ENCODE measurements at regions not wholly inside any gene's neighbourhood (a gene's known extent, or its start where the extent isn't known, plus 50 kb on each side); places are given as distances from the start of the nearest gene placed in this dataset.

DNA sequence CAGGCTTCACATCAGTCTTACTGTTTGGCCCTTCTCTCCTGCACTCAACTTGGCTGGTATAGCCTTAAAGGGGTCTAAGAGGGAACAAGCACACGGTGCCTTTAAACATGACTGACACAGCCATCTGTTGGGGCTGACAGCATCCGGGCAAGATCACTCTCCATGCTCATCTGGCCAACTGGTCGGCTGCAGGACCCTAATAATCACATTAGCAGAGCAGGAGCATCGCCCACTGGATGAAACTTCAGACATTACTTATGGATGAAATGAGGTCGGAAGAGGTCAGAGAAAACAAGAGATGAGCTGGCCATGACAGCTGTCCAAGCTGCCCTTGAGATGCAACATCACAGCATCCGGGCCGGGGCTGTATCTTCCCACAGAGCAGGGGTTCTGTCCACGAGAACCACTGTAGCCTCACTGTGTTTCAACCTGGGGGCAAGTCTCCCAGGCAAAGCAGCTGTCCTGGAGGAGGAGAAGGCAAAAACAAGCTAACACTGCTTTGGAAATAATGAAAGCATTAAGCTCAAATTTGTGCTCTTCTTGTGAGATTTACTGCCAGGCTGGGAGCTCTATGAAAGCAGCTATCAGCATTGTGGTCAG is 94.4 kb upstream of the TTC29 start:
- ATAC-seq (no peak), DNase-seq (ENCODE audit: low spot score) (no peak)
- TF ChIP-seq PRRX2 (CRISPR knock-in tag; IDR thresholded peaks at IDR 0.05) (no peak), IRF2 (CRISPR knock-in tag; IDR thresholded peaks at IDR 0.05; ENCODE audit: borderline replicate concordance, low read depth) (no peak), ZNF232 (CRISPR knock-in tag; IDR thresholded peaks at IDR 0.05) (no peak), ZNF317 (CRISPR knock-in tag; IDR thresholded peaks at IDR 0.05; ENCODE audit: borderline replicate concordance, low read depth) (no peak), FOXP1 (CRISPR knock-in tag; IDR thresholded peaks at IDR 0.05; ENCODE audit: borderline replicate concordance) (no peak), ETV6 (CRISPR knock-in tag; IDR thresholded peaks at IDR 0.05) (no peak), ZNF671 (CRISPR knock-in tag; IDR thresholded peaks at IDR 0.05) (no peak), RORB (CRISPR knock-in tag; IDR thresholded peaks at IDR 0.05) (no peak), MXD4 (CRISPR knock-in tag; IDR thresholded peaks at IDR 0.05; ENCODE audit: borderline replicate concordance) (no peak), GRHL2 (CRISPR knock-in tag; IDR thresholded peaks at IDR 0.05; ENCODE audit: insufficient replicate concordance, severe bottlenecking) (no peak), GTF2I (CRISPR knock-in tag; conservative IDR thresholded peaks at IDR 0.05) (no peak)
- TF ChIP-seq, protein P1, sequence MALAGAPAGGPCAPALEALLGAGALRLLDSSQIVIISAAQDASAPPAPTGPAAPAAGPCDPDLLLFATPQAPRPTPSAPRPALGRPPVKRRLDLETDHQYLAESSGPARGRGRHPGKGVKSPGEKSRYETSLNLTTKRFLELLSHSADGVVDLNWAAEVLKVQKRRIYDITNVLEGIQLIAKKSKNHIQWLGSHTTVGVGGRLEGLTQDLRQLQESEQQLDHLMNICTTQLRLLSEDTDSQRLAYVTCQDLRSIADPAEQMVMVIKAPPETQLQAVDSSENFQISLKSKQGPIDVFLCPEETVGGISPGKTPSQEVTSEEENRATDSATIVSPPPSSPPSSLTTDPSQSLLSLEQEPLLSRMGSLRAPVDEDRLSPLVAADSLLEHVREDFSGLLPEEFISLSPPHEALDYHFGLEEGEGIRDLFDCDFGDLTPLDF (CRISPR knock-in tag; IDR thresholded peaks at IDR 0.05) = no peak
- TF ChIP-seq, protein P2, sequence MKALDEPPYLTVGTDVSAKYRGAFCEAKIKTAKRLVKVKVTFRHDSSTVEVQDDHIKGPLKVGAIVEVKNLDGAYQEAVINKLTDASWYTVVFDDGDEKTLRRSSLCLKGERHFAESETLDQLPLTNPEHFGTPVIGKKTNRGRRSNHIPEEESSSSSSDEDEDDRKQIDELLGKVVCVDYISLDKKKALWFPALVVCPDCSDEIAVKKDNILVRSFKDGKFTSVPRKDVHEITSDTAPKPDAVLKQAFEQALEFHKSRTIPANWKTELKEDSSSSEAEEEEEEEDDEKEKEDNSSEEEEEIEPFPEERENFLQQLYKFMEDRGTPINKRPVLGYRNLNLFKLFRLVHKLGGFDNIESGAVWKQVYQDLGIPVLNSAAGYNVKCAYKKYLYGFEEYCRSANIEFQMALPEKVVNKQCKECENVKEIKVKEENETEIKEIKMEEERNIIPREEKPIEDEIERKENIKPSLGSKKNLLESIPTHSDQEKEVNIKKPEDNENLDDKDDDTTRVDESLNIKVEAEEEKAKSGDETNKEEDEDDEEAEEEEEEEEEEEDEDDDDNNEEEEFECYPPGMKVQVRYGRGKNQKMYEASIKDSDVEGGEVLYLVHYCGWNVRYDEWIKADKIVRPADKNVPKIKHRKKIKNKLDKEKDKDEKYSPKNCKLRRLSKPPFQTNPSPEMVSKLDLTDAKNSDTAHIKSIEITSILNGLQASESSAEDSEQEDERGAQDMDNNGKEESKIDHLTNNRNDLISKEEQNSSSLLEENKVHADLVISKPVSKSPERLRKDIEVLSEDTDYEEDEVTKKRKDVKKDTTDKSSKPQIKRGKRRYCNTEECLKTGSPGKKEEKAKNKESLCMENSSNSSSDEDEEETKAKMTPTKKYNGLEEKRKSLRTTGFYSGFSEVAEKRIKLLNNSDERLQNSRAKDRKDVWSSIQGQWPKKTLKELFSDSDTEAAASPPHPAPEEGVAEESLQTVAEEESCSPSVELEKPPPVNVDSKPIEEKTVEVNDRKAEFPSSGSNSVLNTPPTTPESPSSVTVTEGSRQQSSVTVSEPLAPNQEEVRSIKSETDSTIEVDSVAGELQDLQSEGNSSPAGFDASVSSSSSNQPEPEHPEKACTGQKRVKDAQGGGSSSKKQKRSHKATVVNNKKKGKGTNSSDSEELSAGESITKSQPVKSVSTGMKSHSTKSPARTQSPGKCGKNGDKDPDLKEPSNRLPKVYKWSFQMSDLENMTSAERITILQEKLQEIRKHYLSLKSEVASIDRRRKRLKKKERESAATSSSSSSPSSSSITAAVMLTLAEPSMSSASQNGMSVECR (CRISPR knock-in tag; IDR thresholded peaks at IDR 0.05; ENCODE audit: borderline replicate concordance) = no peak
- TF ChIP-seq, protein P3, sequence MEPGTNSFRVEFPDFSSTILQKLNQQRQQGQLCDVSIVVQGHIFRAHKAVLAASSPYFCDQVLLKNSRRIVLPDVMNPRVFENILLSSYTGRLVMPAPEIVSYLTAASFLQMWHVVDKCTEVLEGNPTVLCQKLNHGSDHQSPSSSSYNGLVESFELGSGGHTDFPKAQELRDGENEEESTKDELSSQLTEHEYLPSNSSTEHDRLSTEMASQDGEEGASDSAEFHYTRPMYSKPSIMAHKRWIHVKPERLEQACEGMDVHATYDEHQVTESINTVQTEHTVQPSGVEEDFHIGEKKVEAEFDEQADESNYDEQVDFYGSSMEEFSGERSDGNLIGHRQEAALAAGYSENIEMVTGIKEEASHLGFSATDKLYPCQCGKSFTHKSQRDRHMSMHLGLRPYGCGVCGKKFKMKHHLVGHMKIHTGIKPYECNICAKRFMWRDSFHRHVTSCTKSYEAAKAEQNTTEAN (CRISPR knock-in tag; IDR thresholded peaks at IDR 0.05) = no peak
- TF ChIP-seq, protein P4, sequence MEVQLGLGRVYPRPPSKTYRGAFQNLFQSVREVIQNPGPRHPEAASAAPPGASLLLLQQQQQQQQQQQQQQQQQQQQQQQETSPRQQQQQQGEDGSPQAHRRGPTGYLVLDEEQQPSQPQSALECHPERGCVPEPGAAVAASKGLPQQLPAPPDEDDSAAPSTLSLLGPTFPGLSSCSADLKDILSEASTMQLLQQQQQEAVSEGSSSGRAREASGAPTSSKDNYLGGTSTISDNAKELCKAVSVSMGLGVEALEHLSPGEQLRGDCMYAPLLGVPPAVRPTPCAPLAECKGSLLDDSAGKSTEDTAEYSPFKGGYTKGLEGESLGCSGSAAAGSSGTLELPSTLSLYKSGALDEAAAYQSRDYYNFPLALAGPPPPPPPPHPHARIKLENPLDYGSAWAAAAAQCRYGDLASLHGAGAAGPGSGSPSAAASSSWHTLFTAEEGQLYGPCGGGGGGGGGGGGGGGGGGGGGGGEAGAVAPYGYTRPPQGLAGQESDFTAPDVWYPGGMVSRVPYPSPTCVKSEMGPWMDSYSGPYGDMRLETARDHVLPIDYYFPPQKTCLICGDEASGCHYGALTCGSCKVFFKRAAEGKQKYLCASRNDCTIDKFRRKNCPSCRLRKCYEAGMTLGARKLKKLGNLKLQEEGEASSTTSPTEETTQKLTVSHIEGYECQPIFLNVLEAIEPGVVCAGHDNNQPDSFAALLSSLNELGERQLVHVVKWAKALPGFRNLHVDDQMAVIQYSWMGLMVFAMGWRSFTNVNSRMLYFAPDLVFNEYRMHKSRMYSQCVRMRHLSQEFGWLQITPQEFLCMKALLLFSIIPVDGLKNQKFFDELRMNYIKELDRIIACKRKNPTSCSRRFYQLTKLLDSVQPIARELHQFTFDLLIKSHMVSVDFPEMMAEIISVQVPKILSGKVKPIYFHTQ (CRISPR knock-in tag; IDR thresholded peaks at IDR 0.05) = no peak
- TF ChIP-seq, protein P5, sequence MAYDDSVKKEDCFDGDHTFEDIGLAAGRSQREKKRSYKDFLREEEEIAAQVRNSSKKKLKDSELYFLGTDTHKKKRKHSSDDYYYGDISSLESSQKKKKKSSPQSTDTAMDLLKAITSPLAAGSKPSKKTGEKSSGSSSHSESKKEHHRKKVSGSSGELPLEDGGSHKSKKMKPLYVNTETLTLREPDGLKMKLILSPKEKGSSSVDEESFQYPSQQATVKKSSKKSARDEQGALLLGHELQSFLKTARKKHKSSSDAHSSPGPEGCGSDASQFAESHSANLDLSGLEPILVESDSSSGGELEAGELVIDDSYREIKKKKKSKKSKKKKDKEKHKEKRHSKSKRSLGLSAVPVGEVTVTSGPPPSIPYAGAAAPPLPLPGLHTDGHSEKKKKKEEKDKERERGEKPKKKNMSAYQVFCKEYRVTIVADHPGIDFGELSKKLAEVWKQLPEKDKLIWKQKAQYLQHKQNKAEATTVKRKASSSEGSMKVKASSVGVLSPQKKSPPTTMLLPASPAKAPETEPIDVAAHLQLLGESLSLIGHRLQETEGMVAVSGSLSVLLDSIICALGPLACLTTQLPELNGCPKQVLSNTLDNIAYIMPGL (CRISPR knock-in tag; IDR thresholded peaks at IDR 0.05) = no peak
- H3K27ac Mint-ChIP-seq = no peak overlapping the region
- peaks cover 7% of the 10 kb centered on the region for H3K4me1 Mint-ChIP-seq
- no peaks in the 10 kb centered on the region for H3K27me3 Mint-ChIP-seq (ENCODE audit: low read depth)
- ChIA-PET POLR2A (no interaction called here), CTCF (interaction anchor here (1.2 kb wide), 1 partner anchor 21 kb away, joined by 3 read pairs; no protein-coding TSS in a partner anchor)
- no peaks in the 10 kb centered on the region for H3K36me3 Mint-ChIP-seq
- H3K4me3 Mint-ChIP-seq = no peak overlapping the region
- H3K9me3 Mint-ChIP-seq = no peaks in the 10 kb centered on the region

All from WTC11 (cell line).